Endothelial cell of umbilical vein (primary cell): ENCODE measurements at regions not wholly inside any gene's neighbourhood (a gene's known extent, or its start where the extent isn't known, plus 50 kb on each side); places are given as distances from the start of the nearest gene placed in this dataset.

Source experiments
- CTCF ChIP-seq, 2 donors: IDR thresholded peaks; 1 replicate in 1 of 2; 2 replicates in 1 of 2; pipeline ENCODE4 v1.5.1; 2011; ENCODE audit warnings: low read length in 2 of 2, mild to moderate bottlenecking in 2 of 2, moderate library complexity in 2 of 2, control low read depth in 1 of 2, inconsistent platforms in 1 of 2, low read depth in 1 of 2; ENCODE audit not compliant: insufficient read depth in 1 of 2; ENCODE audit errors: extremely low read depth in 1 of 2
- FOS ChIP-seq: IDR thresholded peaks from 2 replicates; pipeline ENCODE4 v1.6.1; 2011; ENCODE audit warnings: mild to moderate bottlenecking, low read length, moderate library complexity, borderline replicate concordance; ENCODE audit not compliant: insufficient read depth
- MAX ChIP-seq: IDR thresholded peaks from 2 replicates; pipeline ENCODE4 v1.6.1; 2011; ENCODE audit not compliant: insufficient read depth, insufficient read length
- POLR2A ChIP-seq: IDR thresholded peaks from 2 replicates; pipeline ENCODE4 v1.6.1; 2012; ENCODE audit warnings: low read depth, mild to moderate bottlenecking, control low read depth, low read length
- POLR2AphosphoS5 ChIP-seq: IDR thresholded peaks from 2 replicates; pipeline ENCODE4 v1.6.1; 2012; ENCODE audit warnings: low read depth, mild to moderate bottlenecking, control low read depth, low read length, moderate library complexity; ENCODE audit not compliant: insufficient read depth

- no peak for TF ChIP-seq POLR2AphosphoS5
- no peak for TF ChIP-seq POLR2A
- no peak for TF ChIP-seq CTCF (IDR thresholded peaks at IDR 0.05; ENCODE audit: extremely low read depth in 1 of 2, insufficient read depth in 1 of 2, low read depth in 1 of 2, low read length in 2 of 2)
- no peak for TF ChIP-seq MAX
- TF ChIP-seq FOS, result no peak
These were observed 138.6 kb upstream of the TSC22D2 start for GRCh38 chr3:150269526-150269925.
